ENCODE measurements at regions not wholly inside any gene's neighbourhood (a gene's known extent, or its start where the extent isn't known, plus 50 kb on each side); places are given as distances from the start of the nearest gene placed in this dataset.
A peak's percentile ranks its signal among the peaks of the same experiment; 100 is the strongest.

DNA sequence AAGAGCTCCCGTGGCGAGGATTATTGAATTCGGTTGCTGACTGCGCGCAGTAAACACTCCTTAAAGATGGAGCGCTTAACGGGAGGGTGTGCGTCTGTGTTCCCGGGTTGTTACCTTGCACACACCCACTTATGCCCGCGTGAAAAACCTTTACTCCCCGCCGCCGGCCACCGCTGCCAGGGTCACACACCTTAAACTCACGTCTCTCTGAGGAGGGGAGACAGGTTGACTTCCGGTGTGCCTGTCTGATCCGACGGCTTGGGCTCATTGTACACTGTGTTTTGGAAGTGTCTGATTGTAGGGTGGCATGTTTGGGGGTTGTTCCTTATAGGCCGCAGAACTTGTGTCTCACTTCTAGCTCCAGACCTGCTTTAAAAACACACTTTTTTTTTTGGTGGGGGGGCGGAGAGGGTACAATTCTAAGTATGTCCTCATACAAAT, 66.8 kb downstream of the KPNA2 start (continued):
- TF ChIP-seq RBM39 (IDR thresholded peaks at IDR 0.05; ENCODE audit: low read depth, low read length, poor library complexity, severe bottlenecking) (no peak), GABPA (IDR thresholded peaks at IDR 0.05; ENCODE audit: low read depth, low read length) (no peak), GABPA (CRISPR knock-in tag; IDR thresholded peaks at IDR 0.05; ENCODE audit: low read depth) (peak; percentile 74), ASH2L (IDR thresholded peaks at IDR 0.05; ENCODE audit: insufficient read length, low read depth, low read length) (peak; percentile 11), KMT2B (CRISPR knock-in tag; IDR thresholded peaks at IDR 0.05) (peak; percentile 29; the same call in 1 of the 2 replicates), ZNF441 (CRISPR knock-in tag; IDR thresholded peaks at IDR 0.05; ENCODE audit: borderline replicate concordance) (peak; percentile 5; the same call in 1 of the 2 replicates), GABPB1 (CRISPR knock-in tag; IDR thresholded peaks at IDR 0.05) (peak; percentile 54; the same call in 1 of the 2 replicates)
- TF ChIP-seq, protein P1, sequence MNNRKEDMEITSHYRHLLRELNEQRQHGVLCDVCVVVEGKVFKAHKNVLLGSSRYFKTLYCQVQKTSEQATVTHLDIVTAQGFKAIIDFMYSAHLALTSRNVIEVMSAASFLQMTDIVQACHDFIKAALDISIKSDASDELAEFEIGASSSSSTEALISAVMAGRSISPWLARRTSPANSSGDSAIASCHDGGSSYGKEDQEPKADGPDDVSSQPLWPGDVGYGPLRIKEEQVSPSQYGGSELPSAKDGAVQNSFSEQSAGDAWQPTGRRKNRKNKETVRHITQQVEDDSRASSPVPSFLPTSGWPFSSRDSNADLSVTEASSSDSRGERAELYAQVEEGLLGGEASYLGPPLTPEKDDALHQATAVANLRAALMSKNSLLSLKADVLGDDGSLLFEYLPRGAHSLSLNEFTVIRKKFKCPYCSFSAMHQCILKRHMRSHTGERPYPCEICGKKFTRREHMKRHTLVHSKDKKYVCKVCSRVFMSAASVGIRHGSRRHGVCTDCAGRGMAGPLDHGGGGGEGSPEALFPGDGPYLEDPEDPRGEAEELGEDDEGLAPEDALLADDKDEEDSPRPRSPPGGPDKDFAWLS (CRISPR knock-in tag; IDR thresholded peaks at IDR 0.05; ENCODE audit: borderline replicate concordance), result no peak
- TF ChIP-seq, protein P2, sequence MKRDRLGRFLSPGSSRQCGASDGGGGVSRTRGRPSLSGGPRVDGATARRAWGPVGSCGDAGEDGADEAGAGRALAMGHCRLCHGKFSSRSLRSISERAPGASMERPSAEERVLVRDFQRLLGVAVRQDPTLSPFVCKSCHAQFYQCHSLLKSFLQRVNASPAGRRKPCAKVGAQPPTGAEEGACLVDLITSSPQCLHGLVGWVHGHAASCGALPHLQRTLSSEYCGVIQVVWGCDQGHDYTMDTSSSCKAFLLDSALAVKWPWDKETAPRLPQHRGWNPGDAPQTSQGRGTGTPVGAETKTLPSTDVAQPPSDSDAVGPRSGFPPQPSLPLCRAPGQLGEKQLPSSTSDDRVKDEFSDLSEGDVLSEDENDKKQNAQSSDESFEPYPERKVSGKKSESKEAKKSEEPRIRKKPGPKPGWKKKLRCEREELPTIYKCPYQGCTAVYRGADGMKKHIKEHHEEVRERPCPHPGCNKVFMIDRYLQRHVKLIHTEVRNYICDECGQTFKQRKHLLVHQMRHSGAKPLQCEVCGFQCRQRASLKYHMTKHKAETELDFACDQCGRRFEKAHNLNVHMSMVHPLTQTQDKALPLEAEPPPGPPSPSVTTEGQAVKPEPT (CRISPR knock-in tag; IDR thresholded peaks at IDR 0.05; ENCODE audit: low read depth), result no peak

DNA sequence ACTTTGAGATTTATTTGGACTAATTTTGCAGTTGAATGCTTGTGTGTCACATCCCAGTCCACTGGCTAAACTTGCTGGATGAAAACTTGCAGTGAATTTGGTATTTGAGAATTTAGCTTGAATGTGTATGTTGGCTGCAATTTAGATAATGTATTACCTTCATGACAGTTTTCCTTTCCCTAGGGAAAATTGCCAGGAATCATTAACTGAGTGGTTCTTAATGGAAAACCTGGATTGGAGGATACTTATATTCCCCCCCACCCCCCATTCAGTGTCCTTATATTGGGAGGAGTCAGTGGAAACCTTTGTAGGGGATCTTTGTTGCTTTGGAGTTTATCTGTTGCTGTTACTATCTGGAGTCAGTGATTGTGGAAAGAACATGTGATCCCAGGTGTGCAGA, 67.6 kb downstream of the KPNA2 start:
- POLR2A ChIA-PET, result no interaction called here
- intact Hi-C loops (cut with micrococcal nuclease; ENCODE audit: unreplicated experiment), result loop anchor here (2.0 kb wide), 1 partner anchor 354 kb away; the partner anchor contains the start of gene WIPI1
- peak overlapping the region; percentile 72 for H3K27ac ChIP-seq (ENCODE audit: extremely low read length, insufficient read depth, low read length)

More for the DNA sequence above, 67.6 kb downstream of the KPNA2 start:
- in situ Hi-C loops (cut with HindIII; ENCODE audit: extremely low pct_ligation_motif_present, low pct_unique_long_range_greater_than_20kb), result no loop called here
- no peak for DNase-seq (ENCODE audit: low spot score)
- no peaks in the 10 kb centered on the region; a peak in 1 of 5 replicates for H3K27me3 ChIP-seq (ENCODE audit: control insufficient read depth in 1 of 2, insufficient read depth in 2 of 2, low read length in 2 of 2)
- TF ChIP-seq SAP130 (CRISPR knock-in tag; IDR thresholded peaks at IDR 0.05; ENCODE audit: low read depth), result peak; percentile 33; the same call in 1 of the 2 replicates
- no peak for TF ChIP-seq HOXD1 (CRISPR knock-in tag; IDR thresholded peaks at IDR 0.05)
- no peak for TF ChIP-seq CREB1 (IDR thresholded peaks at IDR 0.05)
- TF ChIP-seq CREB1 (CRISPR knock-in tag; IDR thresholded peaks at IDR 0.05), result no peak
- H3K4me1 ChIP-seq (ENCODE audit: insufficient read depth, low read length), result peaks cover 31% of the 10 kb centered on the region
- BruUV-seq (replicated peaks), result no TSS peak
- H2AFZ ChIP-seq (ENCODE audit: low read length), result no peak overlapping the region
- peak overlapping the region; percentile 79 for H3K9ac ChIP-seq (ENCODE audit: insufficient read depth, low read depth, low read length)
- peak overlapping the region; percentile 85 for H3K4me2 ChIP-seq (ENCODE audit: low read depth, low read length)
- no peaks in the 10 kb centered on the region for H3K9me3 ChIP-seq (ENCODE audit: low read length)
- H3K36me3 ChIP-seq (replicated peaks in 1 of 2; ENCODE audit: control insufficient read depth in 1 of 2, insufficient read depth in 2 of 2, low read length in 2 of 2), result no peaks in the 10 kb centered on the region
- CTCF ChIA-PET (ENCODE audit: low intra/inter-chr PET ratio, low total read pairs), result no interaction called here
- H4K20me1 ChIP-seq (ENCODE audit: insufficient read depth, low read length), result no peaks in the 10 kb centered on the region
- ATAC-seq, result no peak
- peak overlapping the region; percentile 79 to 83 (median 82); a peak in 5 of 6 replicates for H3K4me3 ChIP-seq (replicated peaks in 1 of 3; ENCODE audit: insufficient read depth in 1 of 3, low read depth in 2 of 3, low read length in 3 of 3)
- no peak for FAIRE-seq
- H3K79me2 ChIP-seq (ENCODE audit: insufficient read depth, low read length), result peaks cover 36% of the 10 kb centered on the region

Data from HepG2 (cell line).